ENCODE measurements at regions not wholly inside any gene's neighbourhood (a gene's known extent, or its start where the extent isn't known, plus 50 kb on each side); places are given as distances from the start of the nearest gene placed in this dataset.

DNA sequence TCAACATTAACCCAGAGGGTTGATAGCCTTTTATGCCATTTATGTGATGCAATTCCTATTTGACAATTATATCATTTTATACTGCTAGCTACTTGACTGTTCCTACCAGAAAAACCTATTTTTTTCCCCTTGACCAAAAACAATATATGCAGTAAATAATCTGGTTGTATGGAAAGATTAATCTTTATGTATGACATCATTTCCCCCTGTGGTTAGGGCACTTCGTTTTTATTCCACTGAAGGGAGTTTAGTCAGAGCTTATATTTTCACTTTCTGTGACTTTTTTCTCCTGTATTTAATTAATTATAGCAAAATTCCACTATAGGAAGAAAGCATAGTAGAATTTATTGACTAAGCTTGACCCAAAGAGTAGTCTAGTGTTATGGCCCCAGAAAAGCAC lies 107.6 kb downstream of the HAUS1 start:
- Histone ChIP-seq H3K9ac (ENCODE audit: low read length) (no peak overlapping the region), H3K36me3 (ENCODE audit: insufficient read depth, low read length) (no peaks in the 10 kb centered on the region), H4K20me1 (ENCODE audit: insufficient read depth) (no peaks in the 10 kb centered on the region), H3K9me2 (ENCODE audit: insufficient read depth, low read length) (no peaks in the 10 kb centered on the region), H3K4me2 (ENCODE audit: low read length) (no peak overlapping the region), H3K4me3 (ENCODE audit: low read length) (no peak overlapping the region), H2AFZ (ENCODE audit: low read depth, low read length) (no peak overlapping the region), H3K79me2 (replicated peaks; ENCODE audit: insufficient read depth, low read length) (peaks cover 5% of the 10 kb centered on the region), H3F3A (ENCODE audit: insufficient read depth, low read length, poor library complexity, severe bottlenecking) (no peaks in the 10 kb centered on the region), H3K9me3 (ENCODE audit: low read length) (no peaks in the 10 kb centered on the region), H3K27ac (ENCODE audit: low read length) (no peak overlapping the region), H3K27me3 (ENCODE audit: insufficient read depth, low read depth, low read length) (no peaks in the 10 kb centered on the region)
- TF ChIP-seq, protein P1, sequence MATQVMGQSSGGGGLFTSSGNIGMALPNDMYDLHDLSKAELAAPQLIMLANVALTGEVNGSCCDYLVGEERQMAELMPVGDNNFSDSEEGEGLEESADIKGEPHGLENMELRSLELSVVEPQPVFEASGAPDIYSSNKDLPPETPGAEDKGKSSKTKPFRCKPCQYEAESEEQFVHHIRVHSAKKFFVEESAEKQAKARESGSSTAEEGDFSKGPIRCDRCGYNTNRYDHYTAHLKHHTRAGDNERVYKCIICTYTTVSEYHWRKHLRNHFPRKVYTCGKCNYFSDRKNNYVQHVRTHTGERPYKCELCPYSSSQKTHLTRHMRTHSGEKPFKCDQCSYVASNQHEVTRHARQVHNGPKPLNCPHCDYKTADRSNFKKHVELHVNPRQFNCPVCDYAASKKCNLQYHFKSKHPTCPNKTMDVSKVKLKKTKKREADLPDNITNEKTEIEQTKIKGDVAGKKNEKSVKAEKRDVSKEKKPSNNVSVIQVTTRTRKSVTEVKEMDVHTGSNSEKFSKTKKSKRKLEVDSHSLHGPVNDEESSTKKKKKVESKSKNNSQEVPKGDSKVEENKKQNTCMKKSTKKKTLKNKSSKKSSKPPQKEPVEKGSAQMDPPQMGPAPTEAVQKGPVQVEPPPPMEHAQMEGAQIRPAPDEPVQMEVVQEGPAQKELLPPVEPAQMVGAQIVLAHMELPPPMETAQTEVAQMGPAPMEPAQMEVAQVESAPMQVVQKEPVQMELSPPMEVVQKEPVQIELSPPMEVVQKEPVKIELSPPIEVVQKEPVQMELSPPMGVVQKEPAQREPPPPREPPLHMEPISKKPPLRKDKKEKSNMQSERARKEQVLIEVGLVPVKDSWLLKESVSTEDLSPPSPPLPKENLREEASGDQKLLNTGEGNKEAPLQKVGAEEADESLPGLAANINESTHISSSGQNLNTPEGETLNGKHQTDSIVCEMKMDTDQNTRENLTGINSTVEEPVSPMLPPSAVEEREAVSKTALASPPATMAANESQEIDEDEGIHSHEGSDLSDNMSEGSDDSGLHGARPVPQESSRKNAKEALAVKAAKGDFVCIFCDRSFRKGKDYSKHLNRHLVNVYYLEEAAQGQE (IDR thresholded peaks at IDR 0.05; ENCODE audit: borderline replicate concordance), result no peak
- TF ChIP-seq EZH2 (IDR thresholded peaks at IDR 0.05; ENCODE audit: borderline replicate concordance, insufficient read depth, low read length, poor library complexity, severe bottlenecking) (no peak), POLR2AphosphoS5 (IDR thresholded peaks at IDR 0.05) (no peak), TAF1 (IDR thresholded peaks at IDR 0.05; ENCODE audit: low read depth) (no peak), EP300 (conservative IDR thresholded peaks at IDR 0.05; ENCODE audit: poor library complexity, severe bottlenecking) (no peak), SMC3 (conservative IDR thresholded peaks at IDR 0.05; ENCODE audit: poor library complexity) (no peak), MXI1 (conservative IDR thresholded peaks at IDR 0.05; ENCODE audit: poor library complexity, severe bottlenecking) (no peak), RAD21 (conservative IDR thresholded peaks at IDR 0.05) (no peak)
- TF ChIP-seq, protein P2, sequence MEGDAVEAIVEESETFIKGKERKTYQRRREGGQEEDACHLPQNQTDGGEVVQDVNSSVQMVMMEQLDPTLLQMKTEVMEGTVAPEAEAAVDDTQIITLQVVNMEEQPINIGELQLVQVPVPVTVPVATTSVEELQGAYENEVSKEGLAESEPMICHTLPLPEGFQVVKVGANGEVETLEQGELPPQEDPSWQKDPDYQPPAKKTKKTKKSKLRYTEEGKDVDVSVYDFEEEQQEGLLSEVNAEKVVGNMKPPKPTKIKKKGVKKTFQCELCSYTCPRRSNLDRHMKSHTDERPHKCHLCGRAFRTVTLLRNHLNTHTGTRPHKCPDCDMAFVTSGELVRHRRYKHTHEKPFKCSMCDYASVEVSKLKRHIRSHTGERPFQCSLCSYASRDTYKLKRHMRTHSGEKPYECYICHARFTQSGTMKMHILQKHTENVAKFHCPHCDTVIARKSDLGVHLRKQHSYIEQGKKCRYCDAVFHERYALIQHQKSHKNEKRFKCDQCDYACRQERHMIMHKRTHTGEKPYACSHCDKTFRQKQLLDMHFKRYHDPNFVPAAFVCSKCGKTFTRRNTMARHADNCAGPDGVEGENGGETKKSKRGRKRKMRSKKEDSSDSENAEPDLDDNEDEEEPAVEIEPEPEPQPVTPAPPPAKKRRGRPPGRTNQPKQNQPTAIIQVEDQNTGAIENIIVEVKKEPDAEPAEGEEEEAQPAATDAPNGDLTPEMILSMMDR (IDR thresholded peaks at IDR 0.05; ENCODE audit: poor library complexity, severe bottlenecking), result no peak

DNA sequence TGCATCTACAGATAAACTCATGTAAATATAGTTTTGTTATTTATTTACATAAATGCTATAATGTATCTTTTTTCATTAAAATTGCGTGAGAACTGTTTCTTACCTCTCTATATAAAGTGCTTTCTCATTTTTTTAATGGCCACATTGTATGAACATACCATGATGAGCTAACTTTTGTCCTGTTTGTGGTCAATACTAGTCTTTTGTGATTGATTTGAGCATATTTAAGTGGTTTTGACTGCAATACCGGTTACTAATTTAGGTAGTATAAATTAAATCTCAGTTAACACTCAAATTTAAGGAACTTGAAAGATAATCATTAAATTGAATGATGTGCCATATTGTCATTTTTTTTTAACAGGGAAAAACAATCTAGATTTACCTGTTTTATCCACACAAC lies 108.2 kb downstream of the HAUS1 start:
- no peaks in the 10 kb centered on the region for H3F3A ChIP-seq (ENCODE audit: insufficient read depth, low read length, poor library complexity, severe bottlenecking)
- H3K27ac ChIP-seq (ENCODE audit: low read length), result no peak overlapping the region
- no peaks in the 10 kb centered on the region for H3K9me2 ChIP-seq (ENCODE audit: insufficient read depth, low read length)
- no peak overlapping the region for H3K9ac ChIP-seq (ENCODE audit: low read length)
- TF ChIP-seq EZH2 (IDR thresholded peaks at IDR 0.05; ENCODE audit: borderline replicate concordance, insufficient read depth, low read length, poor library complexity, severe bottlenecking), result no peak
- no peak for TF ChIP-seq TAF1 (IDR thresholded peaks at IDR 0.05; ENCODE audit: low read depth)
- TF ChIP-seq POLR2AphosphoS5 (IDR thresholded peaks at IDR 0.05), result no peak
- TF ChIP-seq, protein P2 (IDR thresholded peaks at IDR 0.05; ENCODE audit: poor library complexity, severe bottlenecking), result no peak
- TF ChIP-seq, protein P1 (IDR thresholded peaks at IDR 0.05; ENCODE audit: borderline replicate concordance), result no peak
- no peaks in the 10 kb centered on the region for H3K36me3 ChIP-seq (ENCODE audit: insufficient read depth, low read length)
- H3K79me2 ChIP-seq (replicated peaks; ENCODE audit: insufficient read depth, low read length), result peaks cover 2% of the 10 kb centered on the region
- H4K20me1 ChIP-seq (ENCODE audit: insufficient read depth), result no peaks in the 10 kb centered on the region
- no peak overlapping the region for H3K4me3 ChIP-seq (ENCODE audit: low read length)
- no peak overlapping the region for H3K4me2 ChIP-seq (ENCODE audit: low read length)
- no peaks in the 10 kb centered on the region for H3K9me3 ChIP-seq (ENCODE audit: low read length)
- H2AFZ ChIP-seq (ENCODE audit: low read depth, low read length), result no peak overlapping the region
- no peaks in the 10 kb centered on the region for H3K27me3 ChIP-seq (ENCODE audit: insufficient read depth, low read depth, low read length)

All from neural cell (in vitro differentiated cells).